Ishikawa (cell line): ENCODE measurements at regions not wholly inside any gene's neighbourhood (a gene's known extent, or its start where the extent isn't known, plus 50 kb on each side); places are given as distances from the start of the nearest gene placed in this dataset.

Experiments
- EP300 ChIP-seq: IDR thresholded peaks from 2 replicates; pipeline ENCODE4 v1.6.1; 2012; ENCODE audit warnings: borderline replicate concordance
- REST ChIP-seq: IDR thresholded peaks from 2 replicates; pipeline ENCODE4 v1.6.1; 2012; ENCODE audit warnings: low read depth, mild to moderate bottlenecking
- TCF12 ChIP-seq: IDR thresholded peaks from 2 replicates; pipeline ENCODE4 v1.6.1; 2012; ENCODE audit warnings: low read depth

GRCh38 chr4:63296773-63297172 lies 1112.5 kb downstream of the TECRL start:
- TF ChIP-seq REST (no peak), EP300 (no peak), TCF12 (no peak)
